Stimulated activated CD8-positive, alpha-beta memory T cell treated with anti-CD3 and anti-CD28 coated beads, Interleukin-7, amount 100 ng/mL, for 4 hours (primary cell): ENCODE measurements at regions not wholly inside any gene's neighbourhood (a gene's known extent, or its start where the extent isn't known, plus 50 kb on each side); places are given as distances from the start of the nearest gene placed in this dataset.
"Not testable (repeated sequence)": the region's sequence is repeated elsewhere in the genome, so short reads cannot be mapped to it uniquely, and the experiment has no call there.

Experiments
- DNase-seq, 2 donors: peaks; one replicate each; pipeline ENCODE4 v3.0.0-alpha.2; 2020; ENCODE audit warnings: low read depth in 2 of 2

GRCh38 chr1:101367630-101368029 is 130.8 kb downstream of the S1PR1 start:
- DNase-seq, result no peak

- no peak for DNase-seq
Measured at GRCh38 chr1:101370488-101370887, 133.7 kb downstream of the S1PR1 start.

GRCh38 chr1:101371259-101371658 is 134.4 kb downstream of the S1PR1 start:
- no peak for DNase-seq

GRCh38 chr1:101373570-101373969 is 136.8 kb downstream of the S1PR1 start:
- no peak for DNase-seq

GRCh38 chr1:101375448-101375847 is 138.6 kb downstream of the S1PR1 start:
- not testable (repeated sequence) for DNase-seq

GRCh38 chr1:101376121-101377083 is 139.6 kb downstream of the S1PR1 start:
- no peak for DNase-seq

- DNase-seq, result no peak
Measured at GRCh38 chr1:101377084-101377835, 140.4 kb downstream of the S1PR1 start.

- no peak for DNase-seq
Measured at GRCh38 chr1:101379037-101379436, 142.2 kb downstream of the S1PR1 start.

- DNase-seq, result no peak
Measured at GRCh38 chr1:101379950-101380349, 143.1 kb downstream of the S1PR1 start.

- no peak for DNase-seq
Measured at GRCh38 chr1:101382135-101382534, 145.3 kb downstream of the S1PR1 start.

GRCh38 chr1:101388904-101389546 is 152.2 kb downstream of the S1PR1 start:
- DNase-seq, result no peak

- no peak for DNase-seq
Measured at GRCh38 chr1:101389547-101389929, 152.7 kb downstream of the S1PR1 start.

- DNase-seq, result no peak
Measured at GRCh38 chr1:101392552-101392951, 155.7 kb downstream of the S1PR1 start.

- no peak for DNase-seq
Measured at GRCh38 chr1:101394041-101394440, 157.2 kb downstream of the S1PR1 start.

- DNase-seq, result no peak
Measured at GRCh38 chr1:101399222-101399621, 162.4 kb downstream of the S1PR1 start.

- no peak for DNase-seq
Measured at GRCh38 chr1:101406271-101406670, 169.5 kb downstream of the S1PR1 start.

GRCh38 chr1:101406681-101407080 is 169.9 kb downstream of the S1PR1 start:
- DNase-seq, result no peak

- no peak for DNase-seq
Measured at GRCh38 chr1:101407505-101408211, 170.8 kb downstream of the S1PR1 start.

- DNase-seq, result no peak
Measured at GRCh38 chr1:101408212-101409042, 171.6 kb downstream of the S1PR1 start.

GRCh38 chr1:101409102-101409501 is 172.3 kb downstream of the S1PR1 start:
- DNase-seq, result no peak
